Jurkat, Clone E6-1 (cell line): ENCODE measurements at regions not wholly inside any gene's neighbourhood (a gene's known extent, or its start where the extent isn't known, plus 50 kb on each side); places are given as distances from the start of the nearest gene placed in this dataset.

ENCODE experiments used
- DNase-seq: peaks from one replicate; pipeline ENCODE4 v3.0.0-alpha.2; 2011; ENCODE audit warnings: low read depth, low spot score
- H3K4me3 ChIP-seq: 2 replicates; pipeline ENCODE4 v1.5.1; 2011; ENCODE audit warnings: mild to moderate bottlenecking, low read length, control low read depth, moderate library complexity

DNA sequence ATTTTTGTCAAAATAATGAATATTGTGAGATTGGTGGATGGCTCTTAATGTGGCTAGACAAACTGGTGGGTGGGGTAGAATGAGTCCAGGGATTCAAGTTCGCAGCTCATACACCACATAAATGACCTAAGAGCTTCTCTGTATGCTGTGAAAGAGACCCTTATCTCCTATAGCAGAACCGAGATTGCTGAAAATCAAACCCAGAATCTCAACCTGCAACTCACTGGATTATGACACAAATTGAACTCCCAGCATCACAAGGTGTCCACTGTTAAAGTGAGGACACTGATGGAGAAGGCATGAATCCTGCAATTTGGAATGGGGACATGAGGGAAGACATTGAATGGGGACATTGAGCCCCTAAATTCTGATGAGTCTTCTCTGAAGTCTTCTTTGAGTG, 51.3 kb upstream of the CNKSR3 start:
- DNase-seq = no peak
- H3K4me3 ChIP-seq = no peak overlapping the region

DNA sequence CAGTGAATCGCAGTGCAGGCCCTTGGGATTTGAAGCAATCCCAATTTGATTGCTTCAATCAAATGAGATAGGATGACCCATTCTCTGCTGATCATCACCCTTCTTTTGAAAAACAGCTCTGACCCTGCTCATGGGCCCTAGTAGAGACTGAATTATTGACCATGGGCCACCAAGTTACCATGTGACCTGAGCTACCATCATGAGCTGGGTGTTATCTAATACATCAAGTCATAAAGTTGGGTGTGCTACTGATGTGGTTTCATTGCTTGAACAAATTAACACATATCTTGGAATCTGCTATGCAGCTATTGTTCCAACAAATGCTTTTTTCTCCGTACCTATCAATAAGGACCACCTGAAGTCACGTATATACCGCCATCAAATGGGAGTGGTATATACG, 54.8 kb upstream of the CNKSR3 start:
- DNase-seq = no peak
- H3K4me3 ChIP-seq = no peak overlapping the region

DNA sequence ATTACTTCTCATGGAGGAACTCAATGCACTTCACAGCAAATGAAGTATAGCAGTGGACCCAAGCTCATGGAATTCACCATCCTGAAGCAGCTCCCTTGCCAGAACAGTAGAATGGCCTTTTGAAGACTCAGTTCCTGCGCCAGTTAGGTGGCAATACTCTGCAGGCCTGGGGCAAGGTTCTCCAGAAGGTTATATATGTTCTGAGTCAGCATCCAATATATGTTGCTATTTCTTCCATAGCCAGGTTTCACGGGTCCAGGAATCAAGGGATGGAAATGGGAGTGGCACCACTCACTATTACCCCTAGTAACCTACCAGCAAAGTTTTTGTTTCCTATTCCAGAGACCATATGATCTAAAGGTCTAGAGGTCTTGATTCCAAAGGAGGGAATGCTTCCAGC, 56.4 kb upstream of the CNKSR3 start:
- no peak for DNase-seq
- no peak overlapping the region for H3K4me3 ChIP-seq

DNA sequence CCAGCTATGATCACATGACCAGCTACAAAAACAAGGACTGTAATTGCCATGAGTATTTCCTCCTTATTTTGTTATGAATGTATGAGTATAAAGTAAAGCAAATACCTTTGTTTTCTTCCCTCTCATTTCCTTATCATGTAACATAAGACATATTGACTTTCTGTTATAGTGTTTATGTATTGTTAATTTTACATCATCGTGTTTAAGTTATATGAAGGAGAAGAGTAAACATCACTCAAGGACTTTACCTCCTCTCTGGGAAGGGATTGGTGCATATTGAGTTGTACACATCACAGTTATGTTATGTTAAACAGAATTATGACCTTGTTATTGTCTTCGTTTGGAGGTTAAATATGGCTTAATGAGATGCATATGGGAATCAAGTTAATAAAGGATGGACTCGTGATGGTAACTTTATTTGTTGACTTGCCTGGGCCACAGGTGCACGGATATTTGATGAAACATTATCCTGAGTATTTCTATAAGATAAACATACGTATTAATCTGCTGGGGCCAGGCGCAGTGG, 57.3 kb upstream of the CNKSR3 start:
- no peak overlapping the region for H3K4me3 ChIP-seq
- no peak for DNase-seq

DNA sequence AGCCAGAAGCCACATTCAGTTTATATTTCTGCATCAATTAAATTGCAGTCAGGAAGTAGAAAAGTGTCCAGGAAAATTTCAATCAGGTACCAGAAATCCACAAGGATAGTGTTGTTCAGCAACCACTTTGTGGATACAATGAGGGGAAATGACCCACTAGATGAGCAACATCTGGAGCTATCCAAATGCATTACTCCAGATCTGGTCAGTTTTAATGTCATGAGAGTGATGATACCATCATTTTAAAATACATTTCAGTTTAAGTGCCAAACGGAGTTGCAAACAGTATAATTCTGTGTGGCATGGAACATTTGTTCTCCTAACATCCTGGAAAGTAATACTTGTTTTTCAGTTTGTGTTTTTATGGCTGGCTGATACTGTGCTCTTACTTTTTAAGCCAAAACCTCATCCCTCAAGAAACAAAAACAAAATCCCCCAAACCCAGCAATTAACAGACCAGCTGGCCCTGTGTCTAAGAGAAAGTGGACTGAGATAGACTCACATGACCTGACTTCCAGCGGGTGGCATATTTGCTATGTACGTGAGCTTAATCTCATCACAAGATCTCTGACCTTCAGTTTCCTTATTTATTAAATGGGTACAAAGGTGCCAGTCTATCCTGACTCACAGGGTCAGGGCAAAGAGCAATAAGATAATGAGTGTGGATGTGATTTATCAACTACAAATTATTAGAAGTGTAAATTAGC, 58.8 kb upstream of the CNKSR3 start:
- DNase-seq = no peak
- no peak overlapping the region for H3K4me3 ChIP-seq

DNA sequence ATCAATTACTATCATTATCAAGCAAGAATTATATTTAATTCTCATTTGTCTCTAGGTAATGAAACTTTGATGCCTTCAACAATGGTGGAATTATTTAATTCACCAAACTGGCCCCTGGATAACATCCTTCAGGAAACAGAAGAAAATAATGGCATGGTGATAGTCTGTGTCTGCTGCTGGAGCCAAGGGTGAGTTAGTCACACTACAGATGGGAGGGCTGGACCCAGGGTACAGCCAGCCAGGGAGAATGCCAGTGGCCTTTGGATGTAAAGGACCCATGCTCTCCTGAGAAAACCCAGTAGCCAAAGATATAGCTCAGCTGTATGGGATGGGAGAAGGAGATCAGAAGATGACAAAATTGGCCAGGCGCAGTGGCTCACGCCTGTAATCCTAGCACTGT, 60.0 kb upstream of the CNKSR3 start:
- H3K4me3 ChIP-seq = no peak overlapping the region
- no peak for DNase-seq

DNA sequence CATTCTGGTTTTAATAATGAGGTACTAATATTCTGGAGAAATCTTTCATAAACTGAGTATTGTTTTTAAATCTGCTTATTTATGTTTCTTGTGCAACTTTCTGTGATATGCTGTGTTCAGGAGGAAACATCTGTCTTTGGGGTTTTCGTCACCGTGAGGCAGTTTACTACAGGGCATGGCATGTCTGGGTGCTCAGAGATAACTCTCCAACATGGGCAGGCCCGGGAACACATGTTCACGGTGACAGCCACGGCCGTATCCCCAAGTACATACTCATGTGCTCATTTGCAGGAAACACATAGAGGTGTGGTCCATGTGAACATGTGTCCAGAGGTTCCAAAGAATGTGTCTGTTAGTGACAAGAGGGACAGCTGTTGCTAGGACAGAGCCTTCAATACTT, 62.1 kb upstream of the CNKSR3 start:
- no peak overlapping the region for H3K4me3 ChIP-seq
- DNase-seq = no peak

DNA sequence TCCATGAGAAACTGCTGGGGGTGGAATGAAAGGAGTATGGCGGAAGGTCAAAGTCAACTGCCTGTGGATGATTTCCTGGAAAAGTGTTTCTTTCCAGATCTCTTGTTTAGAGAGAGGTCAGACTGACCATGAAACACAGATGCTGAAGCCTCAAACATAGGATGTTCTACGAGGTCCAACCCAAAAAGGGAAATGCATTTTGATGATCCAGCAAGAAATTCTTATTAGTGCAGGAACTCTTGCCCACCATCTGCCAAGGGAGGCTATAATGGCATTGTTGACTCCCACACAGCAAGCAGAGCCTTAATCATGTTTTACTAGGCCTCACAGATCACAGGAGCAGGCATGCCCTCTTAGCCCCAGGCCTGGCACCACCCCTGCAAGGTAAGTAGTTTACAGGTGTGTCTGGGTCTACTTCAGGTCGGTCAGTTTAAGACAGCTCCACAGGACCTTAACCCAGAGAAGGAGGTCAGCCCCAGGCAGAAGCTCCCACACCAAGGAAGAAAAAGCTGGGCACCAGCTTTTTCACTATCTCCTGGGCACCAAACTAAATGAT, 67.6 kb upstream of the CNKSR3 start:
- DNase-seq = no peak
- no peak overlapping the region for H3K4me3 ChIP-seq

DNA sequence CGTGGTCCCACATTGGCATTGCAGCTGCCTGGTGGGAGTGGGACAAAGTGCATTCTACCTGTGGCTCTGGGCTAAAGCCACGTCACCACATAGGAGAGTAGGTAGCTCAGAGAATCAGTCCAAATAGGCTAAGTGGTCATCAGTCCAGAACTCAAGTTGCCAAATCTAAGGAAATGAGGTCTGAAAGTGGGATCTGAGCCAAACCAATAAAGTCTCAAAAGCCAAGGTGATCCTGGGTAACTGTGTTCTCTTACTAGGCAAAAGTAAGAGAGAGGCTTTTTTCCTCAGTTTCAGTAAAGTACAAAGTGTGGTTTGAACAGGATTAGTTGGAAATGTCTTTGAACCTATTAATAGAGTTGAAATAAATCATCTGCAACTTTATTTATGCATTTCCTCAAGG, 68.6 kb upstream of the CNKSR3 start:
- DNase-seq = no peak
- H3K4me3 ChIP-seq = no peak overlapping the region

DNA sequence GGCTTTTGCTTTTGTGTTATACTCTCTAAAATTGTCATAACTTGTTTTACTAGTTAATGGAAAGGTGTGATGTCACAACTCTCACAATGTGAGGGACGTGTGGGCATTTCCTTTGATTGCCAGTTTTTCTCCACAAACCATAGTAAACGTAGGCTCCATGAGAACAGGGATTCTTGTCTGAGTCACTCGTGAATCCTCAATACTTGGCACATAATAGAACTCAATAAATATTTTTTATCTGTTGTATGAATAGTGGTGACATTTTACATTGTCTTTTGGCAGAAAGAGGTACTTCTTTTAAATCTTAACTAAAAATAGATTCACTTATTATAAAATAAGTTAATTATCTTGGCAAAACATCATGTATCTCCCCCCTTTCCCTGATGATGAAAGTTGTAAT, 69.0 kb upstream of the CNKSR3 start:
- no peak overlapping the region for H3K4me3 ChIP-seq
- DNase-seq = no peak

DNA sequence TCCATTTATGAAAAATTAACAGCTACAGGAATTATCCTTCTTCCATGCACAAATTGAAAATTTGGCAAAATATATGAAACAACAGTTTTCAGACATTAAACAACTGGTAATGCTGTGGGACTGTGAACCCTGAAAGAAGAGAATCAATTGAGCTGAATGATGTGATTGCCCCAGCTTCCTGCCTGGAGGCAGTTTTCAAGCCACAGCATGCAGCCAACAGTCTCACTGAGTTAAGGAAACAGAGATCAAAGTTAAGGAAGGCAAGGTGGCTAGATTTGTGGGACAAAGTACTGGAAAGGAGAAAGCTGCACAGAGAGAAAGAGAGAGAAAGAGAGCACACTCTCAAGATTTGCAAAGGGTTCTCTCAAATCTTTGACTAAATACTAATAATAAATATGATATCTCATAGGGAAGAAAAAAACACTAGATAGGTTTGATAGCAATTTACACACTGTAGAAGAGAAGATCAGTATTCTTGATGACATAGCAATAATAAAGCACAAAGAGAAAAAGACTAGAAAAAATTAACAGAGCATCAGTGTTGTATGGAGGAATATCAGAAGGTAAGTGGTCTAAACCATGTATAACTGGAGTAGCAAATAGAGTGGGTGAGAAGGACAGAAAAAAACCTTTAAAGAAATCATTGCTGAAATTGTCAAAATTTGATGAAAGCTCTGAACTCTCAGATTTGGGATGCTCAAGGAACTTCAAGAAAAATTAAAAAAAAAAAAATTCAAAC, 70.1 kb upstream of the CNKSR3 start:
- peak; percentile 5 for DNase-seq
- H3K4me3 ChIP-seq = no peak overlapping the region

DNA sequence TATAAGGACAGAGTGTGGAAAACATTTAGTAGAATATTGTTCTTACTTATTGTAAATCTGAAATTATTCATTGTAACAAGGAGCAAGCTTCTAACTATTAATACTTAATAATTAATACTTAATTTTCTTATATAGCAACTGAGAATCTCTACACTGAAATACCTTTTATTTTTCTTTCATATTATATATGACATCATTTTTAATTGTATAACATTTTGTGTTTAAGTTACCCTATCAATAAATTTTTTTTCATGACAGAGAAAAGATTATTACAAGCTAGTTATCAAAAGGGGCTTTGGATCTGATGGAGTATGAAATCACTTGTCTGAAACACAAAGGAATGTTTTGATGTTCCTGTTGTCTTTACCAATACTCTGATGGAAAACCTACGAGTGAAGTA, 72.2 kb upstream of the CNKSR3 start:
- DNase-seq = no peak

DNA sequence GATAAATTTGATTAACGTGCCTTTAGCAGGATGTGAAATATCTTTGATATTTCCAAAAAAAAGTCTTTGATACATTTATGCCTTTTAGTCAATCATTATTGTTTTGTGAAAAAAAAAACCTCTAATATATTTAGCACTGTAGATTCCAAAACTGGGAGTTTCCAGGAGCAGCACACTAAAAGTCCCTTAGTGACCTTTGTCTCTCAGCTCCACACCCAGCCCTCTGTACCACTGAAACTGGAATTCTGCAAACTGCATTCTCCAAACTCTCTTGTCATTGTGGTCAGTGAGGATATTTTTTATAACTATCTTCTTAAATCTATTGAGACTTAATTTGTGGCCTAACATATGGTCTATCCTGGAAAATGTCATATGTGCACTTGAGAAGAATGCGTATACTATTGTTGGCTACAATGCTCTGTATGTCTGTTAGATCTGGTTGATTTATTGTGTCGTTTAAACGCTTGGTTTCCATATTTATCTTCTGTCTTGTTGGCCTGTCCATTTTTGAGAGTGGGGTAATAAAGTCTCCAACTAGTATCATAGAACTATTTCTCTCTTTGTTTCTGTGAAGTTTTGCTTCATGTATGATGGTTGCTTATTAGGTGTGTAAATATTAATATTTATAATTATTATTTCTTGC, 73.2 kb upstream of the CNKSR3 start:
- H3K4me3 ChIP-seq = no peak overlapping the region

More for the DNA sequence above, 72.2 kb upstream of the CNKSR3 start:
- H3K4me3 ChIP-seq = no peak overlapping the region

DNA sequence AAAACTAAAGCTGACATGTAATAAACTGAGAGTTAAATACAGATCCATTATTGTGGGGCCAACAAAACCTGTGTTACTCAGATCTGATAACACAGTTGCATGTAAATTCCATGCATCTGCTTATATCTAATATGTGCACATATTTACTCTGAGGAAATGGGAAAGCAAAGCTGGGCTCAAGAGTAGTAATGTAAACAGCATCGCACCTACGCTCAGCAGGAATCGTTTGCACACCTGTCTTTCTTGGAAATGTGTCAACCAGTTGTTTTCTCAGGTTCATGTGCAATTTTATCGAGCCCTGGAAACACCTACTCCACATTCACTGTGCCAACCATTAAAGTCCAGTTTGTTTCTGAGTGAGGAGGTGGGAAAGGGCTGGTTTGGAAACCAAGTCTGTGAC, 80.3 kb upstream of the CNKSR3 start:
- no peak for DNase-seq
- H3K4me3 ChIP-seq = no peak overlapping the region

More for the DNA sequence above, 73.2 kb upstream of the CNKSR3 start:
- DNase-seq = no peak

DNA sequence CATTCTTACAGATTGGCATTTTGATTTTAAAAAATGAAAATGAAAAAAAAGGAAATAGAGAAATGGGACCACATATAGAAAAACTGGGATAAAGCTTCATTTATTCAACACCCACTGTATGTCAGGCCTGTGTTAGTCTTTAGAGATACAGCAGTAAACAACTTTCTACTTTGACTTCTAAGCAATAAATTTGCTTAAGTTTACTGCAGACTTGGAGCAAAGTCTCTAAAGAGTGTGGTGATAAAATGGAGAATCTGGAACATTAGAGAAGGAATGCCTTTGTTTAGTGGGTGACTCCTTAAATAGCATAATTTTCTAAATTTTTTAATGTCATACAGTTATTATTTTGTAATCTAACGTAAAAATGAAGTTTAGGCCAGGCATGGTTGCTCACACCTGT, 80.7 kb upstream of the CNKSR3 start:
- DNase-seq = no peak
- no peak overlapping the region for H3K4me3 ChIP-seq

DNA sequence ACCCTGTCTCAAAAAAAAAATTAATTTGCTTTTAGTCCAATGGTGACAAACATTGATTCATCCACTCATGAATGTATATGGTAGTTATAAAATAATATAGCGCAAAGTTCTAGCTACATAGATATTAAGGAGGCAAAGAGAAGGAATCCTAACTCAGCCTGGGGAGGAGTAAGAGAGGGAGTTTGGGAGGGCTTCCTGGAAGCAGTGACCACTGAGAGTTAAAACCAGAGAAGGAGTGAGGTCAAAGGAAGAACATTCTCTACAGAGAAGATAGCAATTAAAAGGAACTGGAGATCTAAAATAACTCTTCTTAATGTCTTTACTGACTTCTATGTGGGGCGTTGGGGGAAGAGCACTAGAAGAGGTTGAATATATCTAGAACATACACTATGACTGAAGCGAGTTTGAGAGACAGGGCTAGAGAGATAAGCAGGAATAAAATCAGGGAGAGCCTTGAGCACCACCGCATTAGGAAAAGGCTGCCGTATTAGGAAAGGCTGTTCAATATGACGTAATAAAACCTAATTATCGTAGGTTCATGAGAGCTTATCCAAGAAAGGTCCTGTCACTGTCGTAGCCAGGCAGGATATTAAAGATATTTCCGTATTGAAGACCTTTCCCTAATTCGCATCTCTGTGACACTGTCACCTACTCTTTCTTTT, 81.8 kb upstream of the CNKSR3 start:
- H3K4me3 ChIP-seq = no peak overlapping the region
- no peak for DNase-seq

DNA sequence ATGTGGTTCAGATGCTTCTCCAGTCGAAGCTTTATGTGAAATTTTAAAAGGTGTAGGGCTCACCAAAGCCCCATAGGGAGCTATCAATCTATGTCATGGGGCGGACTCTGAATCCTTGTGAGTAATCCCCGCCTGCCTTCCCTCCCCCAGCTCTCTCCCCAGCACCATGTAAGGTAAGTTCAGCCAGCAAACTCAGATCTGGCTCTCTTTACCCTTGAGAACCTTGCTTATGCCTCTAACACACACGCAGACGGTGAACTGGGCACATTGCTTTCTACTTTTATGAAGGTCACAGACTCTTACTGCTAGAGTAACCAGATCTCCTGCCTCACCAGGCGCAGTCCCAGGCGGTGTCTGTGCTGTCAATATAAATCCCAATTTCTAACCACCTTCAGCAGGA, 82.6 kb upstream of the CNKSR3 start:
- no peak for DNase-seq
- no peak overlapping the region for H3K4me3 ChIP-seq

DNA sequence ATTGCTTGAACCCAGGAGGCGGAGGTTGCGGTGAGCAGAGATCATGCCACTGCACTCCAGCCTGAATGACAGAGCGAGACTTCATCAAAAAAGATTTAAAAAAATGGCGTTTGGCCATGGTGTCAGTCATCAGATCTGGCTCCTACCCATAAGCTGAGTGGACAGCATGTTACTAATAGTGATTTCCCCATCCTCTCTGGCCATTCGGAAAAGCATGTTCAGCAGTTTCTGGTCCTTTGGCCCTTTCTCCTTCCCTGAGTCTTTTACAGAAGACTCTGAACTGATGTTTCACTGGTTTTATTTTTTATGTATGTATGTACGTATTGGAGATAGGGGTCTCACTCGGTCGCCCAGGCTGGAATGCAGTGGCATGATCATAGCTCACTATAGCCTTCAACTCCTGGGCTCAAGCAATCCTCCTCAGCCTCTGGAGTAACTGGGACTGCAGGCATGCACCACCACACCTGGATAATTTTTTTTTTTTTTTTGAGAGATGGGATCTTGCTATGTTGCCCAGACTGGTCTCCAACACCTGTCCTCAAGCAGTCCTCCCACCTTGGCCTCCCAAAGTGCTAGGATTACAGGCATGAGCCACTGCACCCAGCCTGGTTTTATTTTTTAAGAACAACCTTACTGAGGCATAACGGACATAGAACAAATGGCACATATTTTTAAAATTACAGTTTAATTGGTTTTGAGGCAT, 84.2 kb upstream of the CNKSR3 start:
- no peak for DNase-seq
- H3K4me3 ChIP-seq = no peak overlapping the region

DNA sequence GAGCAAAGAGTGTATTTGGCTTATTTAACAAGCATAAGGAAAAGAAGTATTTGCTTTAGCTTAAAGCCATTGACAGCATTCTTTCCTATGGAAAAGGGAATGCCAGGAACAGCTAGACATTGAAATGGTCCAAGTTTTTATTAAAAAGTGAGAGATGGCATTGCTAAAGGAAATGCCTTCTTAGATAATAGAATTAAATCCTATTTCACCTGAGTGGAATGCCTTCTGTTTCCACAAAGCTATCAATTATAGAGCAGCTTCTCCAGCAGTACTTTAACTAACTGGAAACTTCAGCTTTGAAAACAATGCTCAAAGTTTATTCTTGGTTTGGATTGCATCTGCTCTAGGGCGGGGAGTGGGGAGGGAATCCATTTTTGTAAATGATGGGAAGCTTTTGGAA, 85.1 kb upstream of the CNKSR3 start:
- DNase-seq = no peak

More for the DNA sequence above, 85.1 kb upstream of the CNKSR3 start:
- no peak overlapping the region for H3K4me3 ChIP-seq
